H1 (cell line): ENCODE measurements at regions not wholly inside any gene's neighbourhood (a gene's known extent, or its start where the extent isn't known, plus 50 kb on each side); places are given as distances from the start of the nearest gene placed in this dataset.

ENCODE experiments used
- CTCF ChIA-PET: fragments of 300-600 bp; sonication (Branson Sonifier 250); formaldehyde crosslinking; loops from one replicate; lab custom pipeline; 2021; ENCODE audit not compliant: partially characterized antibody; lab: Charles Lee
- POLR2A ChIA-PET: fragments of 300-600 bp; sonication (Branson Sonifier 250); formaldehyde crosslinking; loops from one replicate; lab custom pipeline; 2021; ENCODE audit warnings: inconsistent platforms; ENCODE audit not compliant: partially characterized antibody; lab: Charles Lee
- DNase-seq, 2 experiments: peaks; one replicate each; pipeline versions ENCODE4 v3.0.0 to v3.0.0-alpha.2; 2010 to 2022; ENCODE audit warnings: low spot score in 2 of 2, low read depth in 1 of 2, mixed read lengths in 1 of 2
- FAIRE-seq: peaks from 2 replicates; lab custom pipeline; 2011; peaks lifted over from hg19 to GRCh38; lab: Jason Lieb, UNC
- H2AFZ ChIP-seq: 2 replicates; pipeline ENCODE4 v1.8.1; 2012; ENCODE audit warnings: low read length, inconsistent platforms
- H2AK5ac ChIP-seq: 2 replicates; pipeline ENCODE4 v1.6.1; 2013; ENCODE audit warnings: low read depth, low read length
- H2BK120ac ChIP-seq: replicated peaks from 2 replicates; pipeline ENCODE3; 2013; ENCODE audit warnings: low read depth, low read length, inconsistent platforms
- H2BK12ac ChIP-seq: 2 replicates; pipeline ENCODE4 v1.6.1; 2013; ENCODE audit warnings: low read depth, low read length
- H2BK15ac ChIP-seq: 2 replicates; pipeline ENCODE4 v1.6.1; 2013; ENCODE audit warnings: low read length
- H2BK20ac ChIP-seq: 2 replicates; pipeline ENCODE4 v1.6.1; 2013; ENCODE audit warnings: low read length
- H2BK5ac ChIP-seq: 2 replicates; pipeline ENCODE4 v1.6.1; 2013; ENCODE audit warnings: low read depth, low read length
- H3K14ac ChIP-seq: 2 replicates; pipeline ENCODE4 v1.6.1; 2013; ENCODE audit warnings: inconsistent platforms; ENCODE audit not compliant: insufficient read length
- H3K18ac ChIP-seq: 2 replicates; pipeline ENCODE4 v1.6.1; 2013; ENCODE audit warnings: low read length; ENCODE audit errors: extremely low read depth
- H3K23ac ChIP-seq: 2 replicates; pipeline ENCODE4 v1.6.1; 2013; ENCODE audit warnings: inconsistent platforms; ENCODE audit not compliant: insufficient read length
- H3K23me2 ChIP-seq: 2 replicates; pipeline ENCODE4 v1.6.1; 2013; ENCODE audit warnings: low read depth, low read length
- H3K27ac ChIP-seq: 2 replicates; pipeline ENCODE4 v1.6.1; 2011; ENCODE audit warnings: low read depth, low read length, inconsistent platforms
- H3K27me3 ChIP-seq, 4 experiments: replicated peaks in 1 of 4; 1 replicate in 1 of 4; 2 replicates in 3 of 4; pipeline versions ENCODE4 v1.6.1 to v1.8.1; 2011 to 2013; ENCODE audit warnings: low read length in 3 of 4, mild to moderate bottlenecking in 3 of 4, inconsistent platforms in 2 of 4, mixed read lengths in 2 of 4, moderate library complexity in 1 of 4; ENCODE audit not compliant: control insufficient read depth in 3 of 4, insufficient read depth in 3 of 4; ENCODE audit errors: extremely low read depth in 1 of 4
- H3K36me3 ChIP-seq, 4 experiments: 2 replicates each; pipeline versions ENCODE4 v1.6.1 to v1.8.1; 2011 to 2013; ENCODE audit warnings: mild to moderate bottlenecking in 4 of 4, low read length in 3 of 4, moderate library complexity in 2 of 4, control low read depth in 1 of 4, inconsistent platforms in 1 of 4; ENCODE audit not compliant: insufficient read depth in 4 of 4, control insufficient read depth in 2 of 4
- H3K4ac ChIP-seq: replicated peaks from 2 replicates; pipeline ENCODE3; 2013; ENCODE audit warnings: low read length, low read depth, mixed read lengths, inconsistent platforms; ENCODE audit not compliant: insufficient read length
- H3K4me1 ChIP-seq, 4 experiments: replicated peaks in 1 of 4; 1 replicate in 1 of 4; 2 replicates in 3 of 4; pipeline versions ENCODE4 v1.6.1 to v1.8.1; 2011 to 2013; ENCODE audit warnings: low read length in 3 of 4, inconsistent platforms in 2 of 4, mixed read lengths in 1 of 4; ENCODE audit not compliant: insufficient read depth in 4 of 4, control insufficient read depth in 3 of 4
- H3K4me2 ChIP-seq, 2 experiments: 2 replicates each; pipeline versions ENCODE4 v1.6.1 to v1.8.1; 2011 to 2013; ENCODE audit warnings: low read depth in 2 of 2, low read length in 2 of 2, control low read depth in 1 of 2, inconsistent platforms in 1 of 2, mild to moderate bottlenecking in 1 of 2; ENCODE audit not compliant: insufficient read depth in 1 of 2
- H3K4me3 ChIP-seq, 4 experiments: fragments of 200-600, 300-600 bp in 1 of 4; sonication (generic), shearing (Covaris generic), sonication (Bioruptor Twin) in 1 of 4; 2 replicates each; pipeline versions ENCODE4 v1.5.1 to v1.8.1; 2011 to 2016; ENCODE audit warnings: low read length in 4 of 4, low read depth in 3 of 4, control low read depth in 2 of 4, inconsistent platforms in 2 of 4, mild to moderate bottlenecking in 2 of 4, mixed read lengths in 1 of 4, moderate library complexity in 1 of 4; ENCODE audit not compliant: insufficient read depth in 2 of 4; ENCODE audit errors: extremely low read depth in 1 of 4
- H3K56ac ChIP-seq: replicated peaks from 2 replicates; pipeline ENCODE3; 2013; ENCODE audit warnings: low read depth, mild to moderate bottlenecking, mixed read lengths, low read length, inconsistent platforms; ENCODE audit not compliant: insufficient read length
- H3K79me1 ChIP-seq: 2 replicates; pipeline ENCODE4 v1.6.1; 2013; ENCODE audit warnings: low read depth, low read length, control low read depth
- H3K79me2 ChIP-seq, 2 experiments: 2 replicates each; pipeline versions ENCODE4 v1.6.1 to v1.8.1; 2012 to 2013; ENCODE audit warnings: low read length in 2 of 2, mild to moderate bottlenecking in 2 of 2, inconsistent platforms in 1 of 2; ENCODE audit not compliant: insufficient read depth in 2 of 2, control insufficient read depth in 1 of 2
- H3K9ac ChIP-seq, 4 experiments: replicated peaks in 1 of 4; 1 replicate in 1 of 4; 2 replicates in 3 of 4; pipeline versions ENCODE4 v1.6.1 to v1.8.1; 2011 to 2013; ENCODE audit warnings: low read depth in 3 of 4, low read length in 3 of 4, control low read depth in 2 of 4, mild to moderate bottlenecking in 2 of 4, moderate library complexity in 2 of 4, inconsistent platforms in 1 of 4; ENCODE audit errors: extremely low read depth in 1 of 4
- H3K9me3 ChIP-seq, 2 experiments: 2 replicates each; pipeline versions ENCODE4 v1.6.1 to v1.8.1; 2012 to 2013; ENCODE audit warnings: mild to moderate bottlenecking in 2 of 2, moderate library complexity in 2 of 2, control low read depth in 1 of 2, inconsistent platforms in 1 of 2, low read depth in 1 of 2, low read length in 1 of 2, mixed read lengths in 1 of 2; ENCODE audit not compliant: insufficient read depth in 2 of 2
- H4K20me1 ChIP-seq, 2 experiments: replicated peaks in 1 of 2; 2 replicates each; pipeline versions ENCODE3 to v1.8.1; 2011 to 2013; ENCODE audit warnings: inconsistent platforms in 2 of 2, low read length in 2 of 2, mild to moderate bottlenecking in 1 of 2; ENCODE audit not compliant: insufficient read depth in 2 of 2, control insufficient read depth in 1 of 2
- H4K5ac ChIP-seq: 2 replicates; pipeline ENCODE4 v1.6.1; 2013; ENCODE audit warnings: low read length, low read depth, mixed read lengths, inconsistent platforms; ENCODE audit not compliant: insufficient read length
- H4K8ac ChIP-seq: 2 replicates; pipeline ENCODE4 v1.8.0; 2013; ENCODE audit warnings: mild to moderate bottlenecking, moderate library complexity, low read length, inconsistent platforms; ENCODE audit not compliant: insufficient read depth; ENCODE audit errors: extremely low read depth
- H4K91ac ChIP-seq: replicated peaks from 2 replicates; pipeline ENCODE3; 2013; ENCODE audit warnings: low read length, mixed read lengths, inconsistent platforms; ENCODE audit not compliant: insufficient read length
- BCL11A ChIP-seq, 2 experiments: IDR thresholded peaks; one replicate each; pipeline ENCODE4 v1.6.1; 2011; ENCODE audit warnings: low read depth in 2 of 2, low read length in 2 of 2, mild to moderate bottlenecking in 2 of 2
- CHD1 ChIP-seq: IDR thresholded peaks from 2 replicates; pipeline ENCODE4 v1.6.1; 2012; ENCODE audit warnings: low read depth, low read length, improper control_type of control experiment
- HDAC2 ChIP-seq, 2 experiments: fragments of 300-600 bp in 1 of 2; sonication (generic) in 1 of 2; IDR thresholded peaks; 2 replicates each; pipeline ENCODE4 v1.6.1; 2011 to 2012; ENCODE audit warnings: low read depth in 2 of 2, low read length in 2 of 2, mild to moderate bottlenecking in 2 of 2, moderate library complexity in 2 of 2, borderline replicate concordance in 1 of 2, inconsistent platforms in 1 of 2
- JUN ChIP-seq: IDR thresholded peaks from 2 replicates; pipeline ENCODE4 v1.6.1; 2011; ENCODE audit warnings: low read depth, mild to moderate bottlenecking, improper control_type of control experiment, low read length
- NRF1 ChIP-seq: IDR thresholded peaks from 2 replicates; pipeline ENCODE4 v1.6.1; 2011; ENCODE audit warnings: mild to moderate bottlenecking, low read depth, low read length, improper control_type of control experiment
- RBBP5 ChIP-seq: IDR thresholded peaks from 2 replicates; pipeline ENCODE4 v1.7.1; 2012; ENCODE audit warnings: low read depth, mild to moderate bottlenecking, inconsistent platforms, low read length, moderate library complexity, borderline replicate concordance
- TAF7 ChIP-seq: optimal IDR thresholded peaks from 2 replicates; pipeline ENCODE3; 2011; ENCODE audit warnings: low read depth, mild to moderate bottlenecking, inconsistent platforms, low read length, moderate library complexity, borderline replicate concordance
- WGBS, 2 experiments: shearing (Covaris generic) in 1 of 2; methylation state at CpG; one replicate each; pipeline versions ENCODE4 v1.1.6 to v1.1.7; 2013 to 2015; ENCODE audit warnings: low lambda C conversion rate in 2 of 2, mixed read lengths in 2 of 2, inconsistent platforms in 1 of 2, low coverage in 1 of 2, missing lambda C conversion rate in 1 of 2; ENCODE audit not compliant: insufficient replicate concordance in 2 of 2, insufficient coverage in 1 of 2, insufficient read length in 1 of 2; ENCODE audit errors: extremely low coverage in 1 of 2, missing lambda C conversion rate in 1 of 2; 5-methylcytosine and 5-hydroxymethylcytosine counted together
- TF ChIP-seq, protein P1 (sequence below): IDR thresholded peaks from 2 replicates; pipeline ENCODE4 v1.6.1; 2011; ENCODE audit warnings: low read depth, mild to moderate bottlenecking, low read length; ENCODE audit not compliant: insufficient read depth
- TF ChIP-seq, protein P2 (sequence below), 3 experiments: IDR thresholded peaks; 1 replicate in 2 of 3; 2 replicates in 1 of 3; pipeline versions ENCODE4 v1.5.1 to v1.6.1; 2011; ENCODE audit warnings: low read length in 3 of 3, mild to moderate bottlenecking in 3 of 3, inconsistent platforms in 2 of 3, low read depth in 1 of 3, moderate library complexity in 1 of 3; ENCODE audit not compliant: insufficient read depth in 1 of 3; ENCODE audit errors: control extremely low read depth in 1 of 3

DNA sequence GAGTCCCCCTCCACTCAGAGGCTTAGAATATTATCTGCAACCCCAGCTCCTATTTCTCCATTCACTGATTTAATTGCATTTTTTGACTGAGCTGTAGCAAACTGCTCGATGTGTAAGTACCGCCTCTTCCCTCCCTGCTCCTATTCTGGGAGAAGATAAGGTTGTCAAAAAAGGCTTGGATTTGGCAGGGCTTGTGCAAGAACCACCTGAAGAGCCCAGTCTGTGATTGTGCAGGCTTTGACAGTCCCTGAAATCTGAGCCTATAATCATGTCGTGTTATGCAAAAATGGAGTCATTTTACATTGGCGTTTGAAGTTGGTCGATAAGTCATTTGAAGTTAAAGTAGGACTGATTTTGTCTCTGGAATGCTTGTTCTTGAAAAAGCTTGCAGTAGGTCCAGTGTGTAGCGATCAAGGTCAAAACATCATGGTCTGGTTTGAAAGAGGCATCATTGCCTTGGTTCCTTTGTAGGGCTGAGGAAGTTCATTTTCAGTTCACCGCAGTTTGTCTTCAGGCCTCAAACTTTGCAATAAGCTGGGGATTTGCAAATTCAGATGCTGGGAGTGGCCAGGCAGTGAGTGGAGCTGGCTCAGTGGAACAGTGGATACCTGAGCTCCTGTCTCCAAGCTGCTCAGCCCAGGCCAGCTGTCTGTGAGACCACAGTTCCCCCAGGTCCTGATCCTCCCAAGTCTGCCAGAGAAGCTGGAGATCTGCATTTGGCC, 68.8 kb downstream of the KATNIP start:
- Histone ChIP-seq H3K27me3 (no peaks in the 10 kb centered on the region), H4K20me1 (no peaks in the 10 kb centered on the region), H2AK5ac (no peak overlapping the region), H3K4me1 (peaks cover 0 to 2% (median 0%) of the 10 kb centered on the region in 4 experiments; a peak in 1 of 7 replicates), H2BK12ac (no peak overlapping the region), H3K27ac (no peak overlapping the region), H2BK5ac (no peak overlapping the region), H4K5ac (no peak overlapping the region), H4K8ac (no peak overlapping the region), H3K23ac (no peak overlapping the region), H2BK20ac (no peak overlapping the region), H3K36me3 (no peaks in the 10 kb centered on the region), H2BK15ac (no peak overlapping the region), H2AFZ (no peak overlapping the region), H3K18ac (no peak overlapping the region), H3K79me2 (no peaks in the 10 kb centered on the region), H3K9ac (no peak overlapping the region), H3K79me1 (no peaks in the 10 kb centered on the region), H4K91ac (no peak overlapping the region), H3K9me3 (no peaks in the 10 kb centered on the region), H3K56ac (no peak overlapping the region), H2BK120ac (no peak overlapping the region), H3K4me2 (no peak overlapping the region), H3K23me2 (no peaks in the 10 kb centered on the region), H3K4me3 (no peak overlapping the region), H3K4ac (no peak overlapping the region), H3K14ac (no peak overlapping the region)
- FAIRE-seq (no peak), DNase-seq (no peak)
- WGBS, 2 experiments, result 90% methylated on average over 7 of the region's 7 CpGs; no CpG with 5 or more reads in 1 of the 2 experiments
- POLR2A ChIA-PET, result no interaction called here
- CTCF ChIA-PET, result interaction anchor here (0.9 to 2.6 kb wide), 4 partner anchors 12 to 24 kb away, joined by 3 to 14 read pairs (median 4); no protein-coding TSS in a partner anchor
- TF ChIP-seq CHD1 (no peak), JUN (no peak), HDAC2 (IDR thresholded peaks at IDR 0.05; ENCODE audit: borderline replicate concordance in 1 of 2, low read depth in 2 of 2, low read length in 2 of 2) (no peak), RBBP5 (no peak), TAF7 (no peak), BCL11A (IDR thresholded peaks at IDR 0.05; ENCODE audit: low read depth in 2 of 2, low read length in 2 of 2) (no peak), NRF1 (no peak)
- TF ChIP-seq, protein P1, sequence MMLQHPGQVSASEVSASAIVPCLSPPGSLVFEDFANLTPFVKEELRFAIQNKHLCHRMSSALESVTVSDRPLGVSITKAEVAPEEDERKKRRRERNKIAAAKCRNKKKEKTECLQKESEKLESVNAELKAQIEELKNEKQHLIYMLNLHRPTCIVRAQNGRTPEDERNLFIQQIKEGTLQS, result no peak
- TF ChIP-seq, protein P2, sequence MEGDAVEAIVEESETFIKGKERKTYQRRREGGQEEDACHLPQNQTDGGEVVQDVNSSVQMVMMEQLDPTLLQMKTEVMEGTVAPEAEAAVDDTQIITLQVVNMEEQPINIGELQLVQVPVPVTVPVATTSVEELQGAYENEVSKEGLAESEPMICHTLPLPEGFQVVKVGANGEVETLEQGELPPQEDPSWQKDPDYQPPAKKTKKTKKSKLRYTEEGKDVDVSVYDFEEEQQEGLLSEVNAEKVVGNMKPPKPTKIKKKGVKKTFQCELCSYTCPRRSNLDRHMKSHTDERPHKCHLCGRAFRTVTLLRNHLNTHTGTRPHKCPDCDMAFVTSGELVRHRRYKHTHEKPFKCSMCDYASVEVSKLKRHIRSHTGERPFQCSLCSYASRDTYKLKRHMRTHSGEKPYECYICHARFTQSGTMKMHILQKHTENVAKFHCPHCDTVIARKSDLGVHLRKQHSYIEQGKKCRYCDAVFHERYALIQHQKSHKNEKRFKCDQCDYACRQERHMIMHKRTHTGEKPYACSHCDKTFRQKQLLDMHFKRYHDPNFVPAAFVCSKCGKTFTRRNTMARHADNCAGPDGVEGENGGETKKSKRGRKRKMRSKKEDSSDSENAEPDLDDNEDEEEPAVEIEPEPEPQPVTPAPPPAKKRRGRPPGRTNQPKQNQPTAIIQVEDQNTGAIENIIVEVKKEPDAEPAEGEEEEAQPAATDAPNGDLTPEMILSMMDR (IDR thresholded peaks at IDR 0.05; ENCODE audit: control extremely low read depth in 1 of 3, insufficient read depth in 1 of 3, low read depth in 1 of 3, low read length in 3 of 3), result no peak
